Keratinocyte (primary cell): ENCODE measurements at regions not wholly inside any gene's neighbourhood (a gene's known extent, or its start where the extent isn't known, plus 50 kb on each side); places are given as distances from the start of the nearest gene placed in this dataset.

Experiments
- DNase-seq: peaks from one replicate; pipeline ENCODE4 v3.0.0-alpha.2; 2011; ENCODE audit warnings: low read depth, missing footprints, low spot score
- FAIRE-seq: peaks from 2 replicates; lab custom pipeline; 2011; peaks lifted over from hg19 to GRCh38; lab: Jason Lieb, UNC
- H2AFZ ChIP-seq: 2 replicates; pipeline ENCODE4 v1.6.0; 2012; ENCODE audit warnings: low read length, control low read depth, inconsistent platforms; ENCODE audit not compliant: control insufficient read depth
- H3K27ac ChIP-seq: 2 replicates; pipeline ENCODE4 v1.5.1; 2011; ENCODE audit warnings: low read length; ENCODE audit not compliant: control insufficient read depth, insufficient read depth
- H3K27me3 ChIP-seq: 3 replicates; pipeline ENCODE4 v1.6.0; 2011; ENCODE audit warnings: low read length; ENCODE audit not compliant: control insufficient read depth, insufficient read depth; ENCODE audit errors: extremely low read depth
- H3K36me3 ChIP-seq, 2 experiments: 2 replicates in 1 of 2; 3 replicates in 1 of 2; pipeline ENCODE4 v1.5.1; 2011; ENCODE audit warnings: low read length in 2 of 2, mild to moderate bottlenecking in 1 of 2; ENCODE audit not compliant: control insufficient read depth in 2 of 2, insufficient read depth in 2 of 2; ENCODE audit errors: extremely low read depth in 1 of 2
- H3K4me1 ChIP-seq: 3 replicates; pipeline ENCODE4 v1.5.1; 2011; ENCODE audit warnings: low read length; ENCODE audit not compliant: control insufficient read depth, insufficient read depth; ENCODE audit errors: extremely low read depth
- H3K4me2 ChIP-seq: 3 replicates; pipeline ENCODE4 v1.6.0; 2011; ENCODE audit warnings: low read depth, low read length; ENCODE audit not compliant: control insufficient read depth, insufficient read depth; ENCODE audit errors: extremely low read depth
- H3K4me3 ChIP-seq, 3 experiments: fragments of 200-600 bp in 1 of 3; sonication (generic) in 1 of 3; 2 replicates in 2 of 3; 3 replicates in 1 of 3; pipeline ENCODE4 v1.5.1; 2011 to 2016; ENCODE audit warnings: low read length in 3 of 3, mild to moderate bottlenecking in 3 of 3, control low read depth in 2 of 3, inconsistent platforms in 1 of 3, low read depth in 1 of 3, mixed read lengths in 1 of 3, mixed run types in 1 of 3, moderate library complexity in 1 of 3; ENCODE audit not compliant: control insufficient read depth in 2 of 3, insufficient read depth in 2 of 3; ENCODE audit errors: extremely low read depth in 1 of 3
- H3K79me2 ChIP-seq: 2 replicates; pipeline ENCODE4 v1.6.0; 2012; ENCODE audit warnings: low read length; ENCODE audit not compliant: control insufficient read depth, insufficient read depth
- H3K9ac ChIP-seq: 3 replicates; pipeline ENCODE4 v1.6.0; 2011; ENCODE audit warnings: low read length; ENCODE audit not compliant: control insufficient read depth, insufficient read depth; ENCODE audit errors: extremely low read depth
- H3K9me1 ChIP-seq: 3 replicates; pipeline ENCODE4 v1.6.0; 2011; ENCODE audit warnings: low read length; ENCODE audit not compliant: control insufficient read depth, insufficient read depth; ENCODE audit errors: extremely low read depth
- H3K9me3 ChIP-seq: 2 replicates; pipeline ENCODE4 v1.5.1; 2012; ENCODE audit warnings: low read depth, low read length; ENCODE audit not compliant: control insufficient read depth
- H4K20me1 ChIP-seq: 3 replicates; pipeline ENCODE4 v1.6.0; 2011; ENCODE audit warnings: low read length; ENCODE audit not compliant: control insufficient read depth, insufficient read depth; ENCODE audit errors: extremely low read depth
- CTCF ChIP-seq, 3 experiments: IDR thresholded peaks in 1 of 3; conservative IDR thresholded peaks in 1 of 3; optimal IDR thresholded peaks in 1 of 3; 2 replicates in 2 of 3; 3 replicates in 1 of 3; pipeline versions ENCODE3 to v1.5.1; 2011; ENCODE audit warnings: low read length in 3 of 3, mild to moderate bottlenecking in 3 of 3, moderate library complexity in 2 of 3, control low read depth in 1 of 3, inconsistent platforms in 1 of 3; ENCODE audit not compliant: insufficient read depth in 2 of 3; ENCODE audit errors: extremely low read depth in 1 of 3
- EZH2 ChIP-seq: IDR thresholded peaks from one replicate; pipeline ENCODE4 v1.6.1; 2012; ENCODE audit warnings: inconsistent platforms, mild to moderate bottlenecking, low read length, moderate library complexity
- dilution Hi-C: fragments of 300-500 bp; cut with MboI; formaldehyde crosslinking; loops from one replicate; pipeline ENCODE4 v1.7.0; 2020; ENCODE audit warnings: low sequenced_read_pairs; ENCODE audit not compliant: extremely low pct_ligation_motif_present

GRCh38 chr5:113788141-113788655 is 274.7 kb downstream of the YTHDC2 start:
- DNase-seq, result no peak
- H3K27ac ChIP-seq, result no peak overlapping the region
- H3K36me3 ChIP-seq, result no peaks in the 10 kb centered on the region
- H3K79me2 ChIP-seq, result no peaks in the 10 kb centered on the region
- no peak overlapping the region for H3K4me3 ChIP-seq
- no peaks in the 10 kb centered on the region for H3K9me1 ChIP-seq
- no peaks in the 10 kb centered on the region for H3K9me3 ChIP-seq
- no peaks in the 10 kb centered on the region for H3K4me1 ChIP-seq
- no peak overlapping the region for H3K9ac ChIP-seq
- dilution Hi-C loops, result no loop called here
- TF ChIP-seq CTCF (optimal IDR thresholded peaks at IDR 0.05 in 1 of 3, IDR thresholded peaks at IDR 0.05 in 1 of 3, conservative IDR thresholded peaks at IDR 0.05 in 1 of 3; ENCODE audit: extremely low read depth in 1 of 3, insufficient read depth in 2 of 3, low read length in 3 of 3) (no peak), EZH2 (no peak)
- H4K20me1 ChIP-seq, result no peaks in the 10 kb centered on the region
- FAIRE-seq, result no peak
- H2AFZ ChIP-seq, result no peak overlapping the region
- no peak overlapping the region for H3K4me2 ChIP-seq
- H3K27me3 ChIP-seq, result no peaks in the 10 kb centered on the region

DNA sequence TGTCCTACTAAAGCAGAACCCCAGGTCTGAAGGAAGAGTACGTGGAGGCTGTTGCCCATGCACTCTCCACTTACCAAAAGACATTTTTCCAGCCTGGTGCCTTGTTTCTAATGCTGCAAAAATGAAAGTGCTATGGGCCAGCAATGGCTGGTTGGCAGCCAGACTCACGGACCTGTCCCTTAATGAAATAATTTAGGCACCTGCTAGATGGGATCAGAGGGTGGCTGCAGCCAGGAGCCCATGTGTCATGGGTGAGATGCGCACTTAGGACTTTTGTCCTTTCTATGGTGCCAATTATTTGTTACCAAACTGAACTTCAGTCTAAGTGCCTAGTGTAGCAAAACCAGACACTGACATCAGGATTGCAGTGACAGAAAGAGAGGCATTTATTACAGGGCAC is 276.3 kb downstream of the YTHDC2 start:
- no peaks in the 10 kb centered on the region for H4K20me1 ChIP-seq
- FAIRE-seq, result no peak
- no peak overlapping the region for H3K9ac ChIP-seq

More for the DNA sequence above, 276.3 kb downstream of the YTHDC2 start:
- H3K4me1 ChIP-seq, result no peaks in the 10 kb centered on the region
- H3K9me1 ChIP-seq, result no peaks in the 10 kb centered on the region
- H2AFZ ChIP-seq, result no peak overlapping the region
- H3K9me3 ChIP-seq, result no peaks in the 10 kb centered on the region
- H3K4me2 ChIP-seq, result no peak overlapping the region
- no peaks in the 10 kb centered on the region for H3K79me2 ChIP-seq
- no peaks in the 10 kb centered on the region for H3K36me3 ChIP-seq
- no peaks in the 10 kb centered on the region for H3K27me3 ChIP-seq
- dilution Hi-C loops, result no loop called here
- TF ChIP-seq EZH2 (no peak), CTCF (optimal IDR thresholded peaks at IDR 0.05 in 1 of 3, IDR thresholded peaks at IDR 0.05 in 1 of 3, conservative IDR thresholded peaks at IDR 0.05 in 1 of 3; ENCODE audit: extremely low read depth in 1 of 3, insufficient read depth in 2 of 3, low read length in 3 of 3) (no peak)
- H3K4me3 ChIP-seq, result no peak overlapping the region
- DNase-seq, result no peak
- H3K27ac ChIP-seq, result no peak overlapping the region
